Transverse colon (tissue), 4 donors: ENCODE measurements at regions not wholly inside any gene's neighbourhood (a gene's known extent, or its start where the extent isn't known, plus 50 kb on each side); places are given as distances from the start of the nearest gene placed in this dataset.

Experiments
- EP300 ChIP-seq: sonication (generic); formaldehyde crosslinking; IDR thresholded peaks from one replicate; pipeline ENCODE4 v1.6.1; 2017; ENCODE audit warnings: antibody characterized with exemption, low read depth
- POLR2A ChIP-seq: fragments of 450-650 bp; IDR thresholded peaks from one replicate; pipeline ENCODE4 v1.6.1; 2016; ENCODE audit warnings: antibody characterized with exemption, mild to moderate bottlenecking, moderate library complexity
- POLR2AphosphoS5 ChIP-seq, 3 donors: sonication (generic); formaldehyde crosslinking; IDR thresholded peaks; one replicate each; pipeline ENCODE4 v1.6.1; 2016; ENCODE audit warnings: antibody characterized with exemption in 3 of 3
- TF ChIP-seq, protein P1 (sequence below), 5 experiments: fragments of 200-600 bp in 3 of 5; fragments of 450-650 bp in 2 of 5; sonication (generic) in 3 of 5; IDR thresholded peaks; 1 replicate in 2 of 5; 2 replicates in 3 of 5; pipeline ENCODE4 v1.5.1; 2016 to 2017; ENCODE audit warnings: antibody characterized with exemption in 5 of 5, inconsistent platforms in 3 of 5, mild to moderate bottlenecking in 2 of 5, moderate library complexity in 1 of 5

DNA sequence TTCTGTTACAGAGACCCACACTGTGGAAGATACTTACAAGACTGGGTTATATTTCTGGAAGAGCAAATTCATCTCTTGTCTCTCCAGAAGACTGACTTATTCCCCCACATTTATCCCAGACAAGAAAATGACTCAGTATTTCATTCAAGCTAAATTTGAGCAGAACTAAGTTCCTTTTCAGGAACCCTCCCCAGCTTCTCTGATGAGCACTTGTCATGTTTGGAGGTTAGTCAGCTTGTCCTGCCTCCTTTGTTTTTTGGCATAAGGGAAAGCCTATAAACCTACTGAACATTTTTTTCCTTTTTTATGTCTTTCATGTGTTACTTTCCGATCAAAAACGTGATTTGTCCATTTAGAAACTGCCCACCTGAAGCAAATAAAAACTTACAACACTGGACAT, 198.0 kb downstream of the C16orf95 start:
- TF ChIP-seq, protein P1, sequence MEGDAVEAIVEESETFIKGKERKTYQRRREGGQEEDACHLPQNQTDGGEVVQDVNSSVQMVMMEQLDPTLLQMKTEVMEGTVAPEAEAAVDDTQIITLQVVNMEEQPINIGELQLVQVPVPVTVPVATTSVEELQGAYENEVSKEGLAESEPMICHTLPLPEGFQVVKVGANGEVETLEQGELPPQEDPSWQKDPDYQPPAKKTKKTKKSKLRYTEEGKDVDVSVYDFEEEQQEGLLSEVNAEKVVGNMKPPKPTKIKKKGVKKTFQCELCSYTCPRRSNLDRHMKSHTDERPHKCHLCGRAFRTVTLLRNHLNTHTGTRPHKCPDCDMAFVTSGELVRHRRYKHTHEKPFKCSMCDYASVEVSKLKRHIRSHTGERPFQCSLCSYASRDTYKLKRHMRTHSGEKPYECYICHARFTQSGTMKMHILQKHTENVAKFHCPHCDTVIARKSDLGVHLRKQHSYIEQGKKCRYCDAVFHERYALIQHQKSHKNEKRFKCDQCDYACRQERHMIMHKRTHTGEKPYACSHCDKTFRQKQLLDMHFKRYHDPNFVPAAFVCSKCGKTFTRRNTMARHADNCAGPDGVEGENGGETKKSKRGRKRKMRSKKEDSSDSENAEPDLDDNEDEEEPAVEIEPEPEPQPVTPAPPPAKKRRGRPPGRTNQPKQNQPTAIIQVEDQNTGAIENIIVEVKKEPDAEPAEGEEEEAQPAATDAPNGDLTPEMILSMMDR (IDR thresholded peaks at IDR 0.05): no peak
- no peak for TF ChIP-seq POLR2A
- TF ChIP-seq EP300: no peak
- TF ChIP-seq POLR2AphosphoS5 (IDR thresholded peaks at IDR 0.05): no peak
